B cell (primary cell): ENCODE measurements at regions not wholly inside any gene's neighbourhood (a gene's known extent, or its start where the extent isn't known, plus 50 kb on each side); places are given as distances from the start of the nearest gene placed in this dataset.

Experiments
- ATAC-seq: fragments of 200-7000 bp; cut with Tn5 transposase; one replicate; pipeline ENCODE4 v1.10.0; 2021; ENCODE audit warnings: low read depth, mild to moderate bottlenecking, moderate number of reproducible peaks, moderate library complexity
- CTCF ChIA-PET: fragments of 350-600 bp; sonication (Branson Sonifier 250); formaldehyde crosslinking; loops from one replicate; lab custom pipeline; 2021; ENCODE audit warnings: antibody characterized with exemption, inconsistent platforms; lab: Charles Lee
- POLR2A ChIA-PET: fragments of 350-600 bp; sonication (Branson Sonifier 250); formaldehyde crosslinking; loops from one replicate; lab custom pipeline; 2021; ENCODE audit warnings: antibody characterized with exemption; lab: Charles Lee
- DNase-seq: peaks from one replicate; pipeline ENCODE4 v3.0.0; 2013
- H2AFZ ChIP-seq: 2 replicates; pipeline ENCODE4 v1.6.1; 2012; ENCODE audit warnings: mild to moderate bottlenecking, low read depth, low read length; ENCODE audit not compliant: insufficient read depth, poor library complexity, severe bottlenecking
- H3K27ac ChIP-seq, 2 donors: 1 replicate in 1 of 2; 2 replicates in 1 of 2; pipeline ENCODE4 v1.5.1; 2012 to 2013; ENCODE audit warnings: low read length in 2 of 2, mild to moderate bottlenecking in 2 of 2, moderate library complexity in 1 of 2
- H3K27me3 ChIP-seq, 4 experiments: fragments of 200-600 bp in 1 of 4; sonication (generic) in 1 of 4; replicated peaks in 1 of 4; 1 replicate in 2 of 4; 2 replicates in 2 of 4; pipeline versions ENCODE4 v1.6.1 to v1.7.0; 2013 to 2016; ENCODE audit warnings: low read length in 3 of 4, mild to moderate bottlenecking in 2 of 4, mixed read lengths in 1 of 4, moderate library complexity in 1 of 4; ENCODE audit not compliant: insufficient read depth in 4 of 4, control insufficient read depth in 3 of 4; ENCODE audit errors: control extremely low read depth in 1 of 4
- H3K36me3 ChIP-seq, 2 experiments: replicated peaks in 1 of 2; 1 replicate in 1 of 2; 2 replicates in 1 of 2; pipeline versions ENCODE4 v1.6.1 to v1.7.1; 2013; ENCODE audit warnings: low read length in 1 of 2; ENCODE audit not compliant: insufficient read depth in 2 of 2, control insufficient read depth in 1 of 2; ENCODE audit errors: control extremely low read depth in 1 of 2, extremely low read depth in 1 of 2
- H3K4me1 ChIP-seq, 2 donors: fragments of 200-600 bp in 1 of 2; sonication (generic) in 1 of 2; 1 replicate in 1 of 2; 2 replicates in 1 of 2; pipeline versions ENCODE4 v1.5.1 to v1.6.1; 2013 to 2017; ENCODE audit warnings: low read length in 2 of 2; ENCODE audit not compliant: control insufficient read depth in 2 of 2, insufficient read depth in 2 of 2
- H3K4me2 ChIP-seq: replicated peaks from 2 replicates; pipeline ENCODE3; 2012; ENCODE audit warnings: mild to moderate bottlenecking, low read depth, low read length; ENCODE audit not compliant: poor library complexity, severe bottlenecking
- H3K4me3 ChIP-seq, 5 experiments: fragments of 200-600 bp in 1 of 5; sonication (generic) in 1 of 5; 1 replicate in 3 of 5; 2 replicates in 2 of 5; pipeline versions ENCODE4 v1.5.1 to v1.7.0; 2011 to 2016; ENCODE audit warnings: low read length in 4 of 5, mild to moderate bottlenecking in 4 of 5, low read depth in 2 of 5, control low read depth in 1 of 5, moderate library complexity in 1 of 5; ENCODE audit not compliant: insufficient read depth in 1 of 5; ENCODE audit errors: control extremely low read depth in 1 of 5, extremely low read depth in 1 of 5
- H3K79me2 ChIP-seq: fragments of 200-600 bp; sonication (generic); one replicate; pipeline ENCODE4 v1.6.0; 2016; ENCODE audit warnings: low read length; ENCODE audit not compliant: control insufficient read depth, insufficient read depth
- H3K9ac ChIP-seq: fragments of 200-600 bp; sonication (generic); 2 replicates; pipeline ENCODE4 v1.6.1; 2017; ENCODE audit warnings: mild to moderate bottlenecking, low read length, moderate library complexity
- H3K9me3 ChIP-seq, 3 donors: one replicate each; pipeline versions ENCODE4 v1.6.1 to v1.7.1; 2013; ENCODE audit warnings: low read length in 2 of 3; ENCODE audit not compliant: control insufficient read depth in 2 of 3, insufficient read depth in 1 of 3; ENCODE audit errors: control extremely low read depth in 1 of 3
- H4K20me1 ChIP-seq: 2 replicates; pipeline ENCODE4 v1.6.0; 2012; ENCODE audit warnings: mild to moderate bottlenecking, low read length; ENCODE audit not compliant: insufficient read depth, control insufficient read depth, poor library complexity, severe bottlenecking
- H3K27ac Mint-ChIP-seq: one replicate; pipeline ENCODE4 v1.8.0; 2021; ENCODE audit warnings: mixed read lengths
- H3K27me3 Mint-ChIP-seq: one replicate; pipeline ENCODE4 v1.8.0; 2021; ENCODE audit warnings: mixed read lengths
- H3K4me1 Mint-ChIP-seq: one replicate; pipeline ENCODE4 v1.8.0; 2021; ENCODE audit warnings: mixed read lengths
- H3K4me3 Mint-ChIP-seq: one replicate; pipeline ENCODE4 v1.8.0; 2021; ENCODE audit warnings: mixed read lengths
- H3K9me3 Mint-ChIP-seq: one replicate; pipeline ENCODE4 v1.8.0; 2022; ENCODE audit warnings: mixed read lengths; ENCODE audit not compliant: insufficient read depth
- CTCF ChIP-seq: fragments of 200-600 bp; IDR thresholded peaks from one replicate; pipeline ENCODE4 v1.8.0; 2022; ENCODE audit warnings: antibody characterized with exemption, mild to moderate bottlenecking
- EZH2 ChIP-seq: IDR thresholded peaks from 2 replicates; pipeline ENCODE4 v1.6.1; 2012; ENCODE audit warnings: borderline replicate concordance, low read depth, mild to moderate bottlenecking, moderate library complexity, low read length; ENCODE audit not compliant: insufficient read depth, poor library complexity, severe bottlenecking
- WGBS: methylation state at CpG from one replicate; pipeline ENCODE4 v1.1.5; 2013; ENCODE audit warnings: missing lambda C conversion rate; ENCODE audit not compliant: insufficient coverage; 5-methylcytosine and 5-hydroxymethylcytosine counted together
- intact Hi-C: fragments of 100-400 bp; cut with micrococcal nuclease; formaldehyde crosslinking; loops from one replicate; pipeline ENCODE4 v1.10.0; 2022

GRCh38 chr10:6657669-6658068 is 77.6 kb upstream of the PRKCQ start:
- Mint-ChIP-seq H3K4me3 (no peak overlapping the region), H3K27ac (no peak overlapping the region), H3K9me3 (no peaks in the 10 kb centered on the region), H3K4me1 (no peaks in the 10 kb centered on the region), H3K27me3 (peaks cover 45% of the 10 kb centered on the region)
- intact Hi-C loops = no loop called here
- ATAC-seq = no peak
- WGBS = no CpG with 5 or more reads among the region's 1 CpG
- TF ChIP-seq CTCF (no peak), EZH2 (no peak)
- Histone ChIP-seq H3K27me3 (peaks cover 0 to 9% (median 3%) of the 10 kb centered on the region in 4 experiments), H3K9me3 (peaks cover 0 to 4% (median 2%) of the 10 kb centered on the region in 3 donors), H3K27ac (no peak overlapping the region), H3K4me2 (no peak overlapping the region), H3K4me3 (no peak overlapping the region), H2AFZ (no peak overlapping the region), H3K36me3 (no peaks in the 10 kb centered on the region), H4K20me1 (no peaks in the 10 kb centered on the region), H3K9ac (no peak overlapping the region), H3K79me2 (no peaks in the 10 kb centered on the region), H3K4me1 (no peaks in the 10 kb centered on the region)
- CTCF ChIA-PET = interaction anchor here (0.9 kb wide), 1 partner anchor 21 kb away, joined by 3 read pairs; no protein-coding TSS in a partner anchor
- no peak for DNase-seq
- POLR2A ChIA-PET = no interaction called here

- Histone ChIP-seq H3K9me3 (peaks cover 0 to 4% (median 2%) of the 10 kb centered on the region in 3 donors), H3K36me3 (no peaks in the 10 kb centered on the region), H3K9ac (no peak overlapping the region), H3K79me2 (no peaks in the 10 kb centered on the region), H3K27me3 (peaks cover 0 to 9% (median 3%) of the 10 kb centered on the region in 4 experiments), H3K4me1 (no peaks in the 10 kb centered on the region), H3K4me2 (no peak overlapping the region), H2AFZ (no peak overlapping the region), H4K20me1 (no peaks in the 10 kb centered on the region), H3K4me3 (no peak overlapping the region), H3K27ac (no peak overlapping the region)
- Mint-ChIP-seq H3K27ac (no peak overlapping the region), H3K9me3 (no peaks in the 10 kb centered on the region), H3K27me3 (peaks cover 45% of the 10 kb centered on the region), H3K4me1 (no peaks in the 10 kb centered on the region), H3K4me3 (no peak overlapping the region)
- DNase-seq (no peak), ATAC-seq (no peak)
- ChIA-PET POLR2A (no interaction called here), CTCF (interaction anchor here (0.9 kb wide), 1 partner anchor 21 kb away, joined by 3 read pairs; no protein-coding TSS in a partner anchor)
- intact Hi-C loops = no loop called here
- WGBS = no CpG with 5 or more reads among the region's 2 CpGs
- no peak for TF ChIP-seq CTCF
- TF ChIP-seq EZH2 = no peak
These were observed 77.1 kb upstream of the PRKCQ start for GRCh38 chr10:6657196-6657595.
